HepG2 (cell line): ENCODE measurements at regions not wholly inside any gene's neighbourhood (a gene's known extent, or its start where the extent isn't known, plus 50 kb on each side); places are given as distances from the start of the nearest gene placed in this dataset.

ENCODE experiments used
- ATAC-seq: fragments of 200-7000 bp; cut with Tn5 transposase; 3 replicates; pipeline ENCODE4 v1.9.1; 2020; ENCODE audit warnings: mild to moderate bottlenecking, moderate library complexity
- BruUV-seq: library from RNA; stranded (reverse); fragments of 400-500 nt; replicated peaks from 2 replicates; lab custom pipeline; 2021; lab: Mats Ljungman, UMichigan
- CTCF ChIA-PET: fragments of 300-600 bp; formaldehyde crosslinking; extraction: SDS; loops from one replicate; lab custom pipeline; 2021; ENCODE audit warnings: low total read pairs, inconsistent platforms, low intra/inter-chr PET ratio; lab: Yijun Ruan, JAX
- POLR2A ChIA-PET: fragments of 350-600 bp; sonication (Branson Sonifier 250); formaldehyde crosslinking; loops from one replicate; lab custom pipeline; 2020; ENCODE audit warnings: antibody characterized with exemption, inconsistent platforms; lab: Yijun Ruan, JAX
- DNase-seq: peaks from one replicate; pipeline ENCODE4 v3.0.0-alpha.2; 2015; ENCODE audit warnings: low spot score
- FAIRE-seq: peaks from 3 replicates; lab custom pipeline; 2011; peaks lifted over from hg19 to GRCh38; lab: Jason Lieb, UNC
- H2AFZ ChIP-seq: one replicate; pipeline ENCODE4 v1.6.1; 2011; ENCODE audit warnings: low read length, inconsistent platforms
- H3K27ac ChIP-seq: fragments of 300-600 bp; 3 replicates; pipeline ENCODE4 v1.8.0; 2011; ENCODE audit warnings: mixed run types, mild to moderate bottlenecking, mixed read lengths, low read length, inconsistent platforms; ENCODE audit not compliant: insufficient read depth; ENCODE audit errors: extremely low read length
- H3K27me3 ChIP-seq, 2 experiments: fragments of 200-600 bp in 1 of 2; 2 replicates in 1 of 2; 3 replicates in 1 of 2; pipeline versions ENCODE4 v1.6.0 to v1.8.0; 2011; ENCODE audit warnings: low read length in 2 of 2, mild to moderate bottlenecking in 2 of 2, moderate library complexity in 2 of 2, inconsistent platforms in 1 of 2; ENCODE audit not compliant: insufficient read depth in 2 of 2, control insufficient read depth in 1 of 2
- H3K36me3 ChIP-seq, 2 experiments: fragments of 200-600 bp in 1 of 2; replicated peaks in 1 of 2; 2 replicates in 1 of 2; 3 replicates in 1 of 2; pipeline versions ENCODE4 v1.5.1 to v1.8.0; 2011; ENCODE audit warnings: low read length in 2 of 2, inconsistent platforms in 1 of 2; ENCODE audit not compliant: insufficient read depth in 2 of 2, control insufficient read depth in 1 of 2
- H3K4me1 ChIP-seq: 2 replicates; pipeline ENCODE4 v1.5.1; 2012; ENCODE audit warnings: low read length, inconsistent platforms; ENCODE audit not compliant: insufficient read depth
- H3K4me2 ChIP-seq: 2 replicates; pipeline ENCODE4 v1.6.0; 2011; ENCODE audit warnings: low read depth, low read length, inconsistent platforms
- H3K4me3 ChIP-seq, 3 experiments: fragments of 200-600 bp in 1 of 3; sonication (generic), shearing (Covaris generic) in 1 of 3; replicated peaks in 1 of 3; 2 replicates each; pipeline ENCODE4 v1.5.1; 2011 to 2016; ENCODE audit warnings: low read length in 3 of 3, inconsistent platforms in 2 of 3, low read depth in 2 of 3, mild to moderate bottlenecking in 2 of 3, control low read depth in 1 of 3, mixed read lengths in 1 of 3; ENCODE audit not compliant: insufficient read depth in 1 of 3
- H3K79me2 ChIP-seq: one replicate; pipeline ENCODE4 v1.6.1; 2011; ENCODE audit warnings: low read length, inconsistent platforms; ENCODE audit not compliant: insufficient read depth
- H3K9ac ChIP-seq: 2 replicates; pipeline ENCODE4 v1.6.0; 2011; ENCODE audit warnings: mild to moderate bottlenecking, low read depth, low read length, inconsistent platforms; ENCODE audit not compliant: insufficient read depth
- H3K9me3 ChIP-seq: 2 replicates; pipeline ENCODE4 v1.5.1; 2012; ENCODE audit warnings: mild to moderate bottlenecking, low read length
- H4K20me1 ChIP-seq: 2 replicates; pipeline ENCODE4 v1.6.0; 2011; ENCODE audit warnings: inconsistent platforms, mild to moderate bottlenecking, low read length, moderate library complexity; ENCODE audit not compliant: insufficient read depth
- AFF4 ChIP-seq: sonication (generic); formaldehyde crosslinking; IDR thresholded peaks from 2 replicates; pipeline ENCODE4 v1.4.0; 2020; ENCODE audit warnings: missing genetic modification reagents
- ARID3A ChIP-seq: IDR thresholded peaks from 2 replicates; pipeline ENCODE4 v1.6.1; 2012; ENCODE audit warnings: low read depth, low read length, improper control_type of control experiment
- ERF ChIP-seq: IDR thresholded peaks from 2 replicates; pipeline ENCODE4 v1.6.1; 2018; ENCODE audit warnings: missing biosample characterization, missing genetic modification reagents
- GMEB2 ChIP-seq: IDR thresholded peaks from 2 replicates; pipeline ENCODE4 v1.6.1; 2016; ENCODE audit warnings: missing biosample characterization, missing genetic modification reagents, low read depth
- HNRNPH1 ChIP-seq: fragments of 200-400 bp; formaldehyde crosslinking; optimal IDR thresholded peaks from 2 replicates; pipeline ENCODE3; 2017; ENCODE audit warnings: mild to moderate bottlenecking, low read depth, low read length
- KDM5B ChIP-seq: sonication (generic); formaldehyde crosslinking; IDR thresholded peaks from 2 replicates; pipeline ENCODE4 v1.4.0; 2020; ENCODE audit warnings: missing genetic modification reagents, mild to moderate bottlenecking, borderline replicate concordance
- RBM39 ChIP-seq: fragments of 200-400 bp; formaldehyde crosslinking; IDR thresholded peaks from one replicate; pipeline ENCODE4 v1.6.1; 2018; ENCODE audit warnings: antibody characterized with exemption, mild to moderate bottlenecking, low read depth, low read length; ENCODE audit not compliant: poor library complexity, severe bottlenecking
- SMYD3 ChIP-seq: sonication (generic); formaldehyde crosslinking; IDR thresholded peaks from 2 replicates; pipeline ENCODE4 v1.8.1; 2023; ENCODE audit warnings: mild to moderate bottlenecking, missing genetic modification reagents
- XBP1 ChIP-seq: sonication (generic); formaldehyde crosslinking; IDR thresholded peaks from 2 replicates; pipeline ENCODE4 v1.5.0; 2020; ENCODE audit warnings: missing genetic modification reagents
- ZBTB38 ChIP-seq: sonication (generic); formaldehyde crosslinking; IDR thresholded peaks from 2 replicates; pipeline ENCODE4 v1.5.1; 2020; ENCODE audit warnings: mild to moderate bottlenecking, missing genetic modification reagents
- in situ Hi-C: cut with HindIII; loops from 2 replicates; pipeline ENCODE4 v1.10.0; 2017; ENCODE audit warnings: low pct_unique_long_range_greater_than_20kb; ENCODE audit not compliant: extremely low pct_ligation_motif_present
- intact Hi-C: fragments of 100-400 bp; cut with micrococcal nuclease; formaldehyde crosslinking; loops from one replicate; pipeline ENCODE4 v1.10.0; 2022; ENCODE audit not compliant: unreplicated experiment
- TF ChIP-seq, protein P1 (sequence below), 2 experiments: sonication (generic) in 1 of 2; formaldehyde crosslinking in 1 of 2; IDR thresholded peaks; 2 replicates each; pipeline versions ENCODE4 v1.4.0 to v1.6.1; 2018 to 2020; ENCODE audit warnings: missing genetic modification reagents in 2 of 2, borderline replicate concordance in 1 of 2, low read depth in 1 of 2, mild to moderate bottlenecking in 1 of 2, missing biosample characterization in 1 of 2

DNA sequence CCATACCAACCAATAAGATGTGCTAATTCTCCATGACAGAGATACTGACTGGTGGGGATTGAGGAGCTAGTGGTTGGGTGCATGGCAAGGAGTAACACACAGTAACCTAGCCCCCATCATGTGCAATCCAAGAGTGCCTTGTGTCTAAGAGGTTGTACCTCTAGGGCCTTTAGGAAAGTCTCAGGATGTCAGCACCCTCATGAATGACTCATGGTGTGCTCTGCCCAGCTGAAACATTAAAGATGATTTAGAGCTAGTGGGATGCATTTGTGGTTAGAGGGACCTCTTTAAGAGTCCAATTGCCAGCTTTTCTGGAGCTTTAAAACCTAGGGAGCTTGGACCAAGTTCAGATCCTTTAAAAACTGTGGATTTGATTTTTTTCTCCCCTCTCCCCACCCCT, 181.1 kb downstream of the HERPUD2 start:
- intact Hi-C loops (no loop called here), in situ Hi-C loops (no loop called here)
- Histone ChIP-seq H3K36me3 (no peaks in the 10 kb centered on the region), H3K9ac (no peak overlapping the region), H3K27ac (no peak overlapping the region), H3K4me3 (no peak overlapping the region), H3K9me3 (no peaks in the 10 kb centered on the region), H3K4me1 (no peaks in the 10 kb centered on the region), H3K4me2 (no peak overlapping the region), H4K20me1 (no peaks in the 10 kb centered on the region), H3K79me2 (no peaks in the 10 kb centered on the region), H3K27me3 (0 out of 5 replicates have a peak, but pooled peaks cover 0 to 3% of the 10 kb centered on the region in 2 experiments), H2AFZ (no peak overlapping the region)
- CTCF ChIA-PET = no interaction called here
- TF ChIP-seq HNRNPH1 = no peak
- TF ChIP-seq XBP1 (CRISPR knock-in tag) = no peak
- no peak for TF ChIP-seq KDM5B (CRISPR knock-in tag)
- TF ChIP-seq AFF4 (CRISPR knock-in tag) = no peak
- no peak for TF ChIP-seq GMEB2 (CRISPR knock-in tag)
- TF ChIP-seq ERF (CRISPR knock-in tag) = no peak
- no peak for TF ChIP-seq SMYD3 (CRISPR knock-in tag)
- TF ChIP-seq, protein P1, sequence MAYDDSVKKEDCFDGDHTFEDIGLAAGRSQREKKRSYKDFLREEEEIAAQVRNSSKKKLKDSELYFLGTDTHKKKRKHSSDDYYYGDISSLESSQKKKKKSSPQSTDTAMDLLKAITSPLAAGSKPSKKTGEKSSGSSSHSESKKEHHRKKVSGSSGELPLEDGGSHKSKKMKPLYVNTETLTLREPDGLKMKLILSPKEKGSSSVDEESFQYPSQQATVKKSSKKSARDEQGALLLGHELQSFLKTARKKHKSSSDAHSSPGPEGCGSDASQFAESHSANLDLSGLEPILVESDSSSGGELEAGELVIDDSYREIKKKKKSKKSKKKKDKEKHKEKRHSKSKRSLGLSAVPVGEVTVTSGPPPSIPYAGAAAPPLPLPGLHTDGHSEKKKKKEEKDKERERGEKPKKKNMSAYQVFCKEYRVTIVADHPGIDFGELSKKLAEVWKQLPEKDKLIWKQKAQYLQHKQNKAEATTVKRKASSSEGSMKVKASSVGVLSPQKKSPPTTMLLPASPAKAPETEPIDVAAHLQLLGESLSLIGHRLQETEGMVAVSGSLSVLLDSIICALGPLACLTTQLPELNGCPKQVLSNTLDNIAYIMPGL (CRISPR knock-in tag; IDR thresholded peaks at IDR 0.05; ENCODE audit: borderline replicate concordance in 1 of 2, low read depth in 1 of 2) = no peak
- TF ChIP-seq ARID3A = no peak
- TF ChIP-seq RBM39 = no peak
- no peak for TF ChIP-seq ZBTB38 (CRISPR knock-in tag)
- DNase-seq (no peak), ATAC-seq (no peak), FAIRE-seq (no peak)
- POLR2A ChIA-PET = no interaction called here
- BruUV-seq = no TSS peak
